H1 (cell line): ENCODE measurements at regions not wholly inside any gene's neighbourhood (a gene's known extent, or its start where the extent isn't known, plus 50 kb on each side); places are given as distances from the start of the nearest gene placed in this dataset.
A peak's percentile ranks its signal among the peaks of the same experiment; 100 is the strongest.

Experiments
- CTCF ChIP-seq, 3 experiments: IDR thresholded peaks; 1 replicate in 2 of 3; 2 replicates in 1 of 3; pipeline versions ENCODE4 v1.5.1 to v1.6.1; 2011; ENCODE audit warnings: low read length in 3 of 3, mild to moderate bottlenecking in 3 of 3, inconsistent platforms in 2 of 3, low read depth in 1 of 3, moderate library complexity in 1 of 3; ENCODE audit not compliant: insufficient read depth in 1 of 3; ENCODE audit errors: control extremely low read depth in 1 of 3
- JUN ChIP-seq: IDR thresholded peaks from 2 replicates; pipeline ENCODE4 v1.6.1; 2011; ENCODE audit warnings: low read depth, mild to moderate bottlenecking, improper control_type of control experiment, low read length
- POLR2A ChIP-seq, 2 experiments: IDR thresholded peaks; 1 replicate in 1 of 2; 2 replicates in 1 of 2; pipeline ENCODE4 v1.6.1; 2011; ENCODE audit warnings: low read depth in 2 of 2, low read length in 2 of 2, mild to moderate bottlenecking in 2 of 2; ENCODE audit errors: control extremely low read depth in 1 of 2

GRCh38 chr13:109500146-109500773 is 286.1 kb downstream of the IRS2 start (continued):
- peak in 2 of 3 experiments; percentile 31 to 50; a peak in 2 of 4 replicates for TF ChIP-seq CTCF (IDR thresholded peaks at IDR 0.05; ENCODE audit: control extremely low read depth in 1 of 3, insufficient read depth in 1 of 3, low read depth in 1 of 3, low read length in 3 of 3)
- no peak for TF ChIP-seq POLR2A (IDR thresholded peaks at IDR 0.05; ENCODE audit: control extremely low read depth in 1 of 2, low read depth in 2 of 2, low read length in 2 of 2)
- TF ChIP-seq JUN = no peak
